HG02870 (cell line): ENCODE measurements at regions not wholly inside any gene's neighbourhood (a gene's known extent, or its start where the extent isn't known, plus 50 kb on each side); places are given as distances from the start of the nearest gene placed in this dataset.

Experiments used
- ATAC-seq: cut with Tn5 transposase; IDR thresholded peaks from one replicate; pipeline ENCODE4 v1.9.1; 2021; ENCODE audit warnings: mild to moderate bottlenecking, moderate library complexity; ENCODE audit not compliant: unreplicated experiment

- no peak for ATAC-seq
Measured at GRCh38 chr3:69539134-69539533, 153.2 kb upstream of the FRMD4B start.

GRCh38 chr3:69538281-69538680, 152.4 kb upstream of the FRMD4B start:
- no peak for ATAC-seq

GRCh38 chr3:69536306-69537020, 150.6 kb upstream of the FRMD4B start:
- no peak for ATAC-seq

- no peak for ATAC-seq
Measured at GRCh38 chr3:69535613-69536012, 149.7 kb upstream of the FRMD4B start.

- no peak for ATAC-seq
Measured at GRCh38 chr3:69532547-69533224, 146.8 kb upstream of the FRMD4B start.

- no peak for ATAC-seq
Measured at GRCh38 chr3:69531576-69532546, 146.0 kb upstream of the FRMD4B start.

- no peak for ATAC-seq
Measured at GRCh38 chr3:69530554-69530953, 144.7 kb upstream of the FRMD4B start.

- ATAC-seq: no peak
Measured at GRCh38 chr3:69527498-69527897, 141.6 kb upstream of the FRMD4B start.

- ATAC-seq: no peak
Measured at GRCh38 chr3:69524816-69525215, 138.9 kb upstream of the FRMD4B start.

- ATAC-seq: no peak
Measured at GRCh38 chr3:69521286-69521685, 135.4 kb upstream of the FRMD4B start.

GRCh38 chr3:69511361-69511760, 125.5 kb upstream of the FRMD4B start:
- ATAC-seq: no peak

GRCh38 chr3:69510481-69511030, 124.7 kb upstream of the FRMD4B start:
- ATAC-seq: no peak

GRCh38 chr3:69509288-69509687, 123.4 kb upstream of the FRMD4B start:
- ATAC-seq: no peak

- ATAC-seq: no peak
Measured at GRCh38 chr3:69505770-69506407, 120.0 kb upstream of the FRMD4B start.

GRCh38 chr3:69504232-69504631, 118.3 kb upstream of the FRMD4B start:
- ATAC-seq: no peak

- ATAC-seq: no peak
Measured at GRCh38 chr3:69500604-69501003, 114.7 kb upstream of the FRMD4B start.

- no peak for ATAC-seq
Measured at GRCh38 chr3:69499899-69500421, 114.1 kb upstream of the FRMD4B start.

GRCh38 chr3:69499422-69499821, 113.5 kb upstream of the FRMD4B start:
- ATAC-seq: no peak

- no peak for ATAC-seq
Measured at GRCh38 chr3:69496856-69497255, 111.0 kb upstream of the FRMD4B start.

GRCh38 chr3:69494185-69494584, 108.3 kb upstream of the FRMD4B start:
- no peak for ATAC-seq
